ENCODE measurements at regions not wholly inside any gene's neighbourhood (a gene's known extent, or its start where the extent isn't known, plus 50 kb on each side); places are given as distances from the start of the nearest gene placed in this dataset.

- no peak for TF ChIP-seq CTCF (IDR thresholded peaks at IDR 0.05; ENCODE audit: extremely low read depth, insufficient read depth, missing control alignments)
- in situ Hi-C loops (cut with MboI; ENCODE audit: low pct_unique_long_range_greater_than_20kb, low sequenced_read_pairs, unreplicated experiment), result no loop called here
- no peak for DNase-seq (ENCODE audit: low spot score)
These were observed 815.9 kb upstream of the FRG1 start for GRCh38 chr4:189124791-189125190.

GRCh38 chr4:189126040-189126439 is 814.6 kb upstream of the FRG1 start:
- in situ Hi-C loops (cut with MboI; ENCODE audit: low pct_unique_long_range_greater_than_20kb, low sequenced_read_pairs, unreplicated experiment), result no loop called here
- TF ChIP-seq CTCF (IDR thresholded peaks at IDR 0.05; ENCODE audit: extremely low read depth, insufficient read depth, missing control alignments), result no peak
- DNase-seq (ENCODE audit: low spot score), result no peak

- in situ Hi-C loops (cut with MboI; ENCODE audit: low pct_unique_long_range_greater_than_20kb, low sequenced_read_pairs, unreplicated experiment), result no loop called here
- no peak for TF ChIP-seq CTCF (IDR thresholded peaks at IDR 0.05; ENCODE audit: extremely low read depth, insufficient read depth, missing control alignments)
- no peak for DNase-seq (ENCODE audit: low spot score)
These were observed 812.3 kb upstream of the FRG1 start for GRCh38 chr4:189128341-189128740.

GRCh38 chr4:189129044-189129694 is 811.5 kb upstream of the FRG1 start:
- in situ Hi-C loops (cut with MboI; ENCODE audit: low pct_unique_long_range_greater_than_20kb, low sequenced_read_pairs, unreplicated experiment), result no loop called here
- no peak for TF ChIP-seq CTCF (IDR thresholded peaks at IDR 0.05; ENCODE audit: extremely low read depth, insufficient read depth, missing control alignments)
- no peak for DNase-seq (ENCODE audit: low spot score)

GRCh38 chr4:189131118-189131517 is 809.6 kb upstream of the FRG1 start:
- no peak for TF ChIP-seq CTCF (IDR thresholded peaks at IDR 0.05; ENCODE audit: extremely low read depth, insufficient read depth, missing control alignments)
- in situ Hi-C loops (cut with MboI; ENCODE audit: low pct_unique_long_range_greater_than_20kb, low sequenced_read_pairs, unreplicated experiment), result no loop called here
- no peak for DNase-seq (ENCODE audit: low spot score)

- in situ Hi-C loops (cut with MboI; ENCODE audit: low pct_unique_long_range_greater_than_20kb, low sequenced_read_pairs, unreplicated experiment), result no loop called here
- no peak for TF ChIP-seq CTCF (IDR thresholded peaks at IDR 0.05; ENCODE audit: extremely low read depth, insufficient read depth, missing control alignments)
- DNase-seq (ENCODE audit: low spot score), result no peak
These were observed 804.2 kb upstream of the FRG1 start for GRCh38 chr4:189136462-189136861.
